Activated T-helper 9 cell treated with anti-CD3 and anti-CD28 coated beads, Interleukin-2, amount 50 U/mL, for 16 hours (primary cell): ENCODE measurements at regions not wholly inside any gene's neighbourhood (a gene's known extent, or its start where the extent isn't known, plus 50 kb on each side); places are given as distances from the start of the nearest gene placed in this dataset.
"Not testable (repeated sequence)": the region's sequence is repeated elsewhere in the genome, so short reads cannot be mapped to it uniquely, and the experiment has no call there.

ENCODE experiments used
- DNase-seq: peaks from one replicate; pipeline ENCODE4 v3.0.0-alpha.2; 2020; ENCODE audit warnings: low read depth

- no peak for DNase-seq
Observed at GRCh38 chr5:7220156-7220555, 175.8 kb upstream of the ADCY2 start.

DNA sequence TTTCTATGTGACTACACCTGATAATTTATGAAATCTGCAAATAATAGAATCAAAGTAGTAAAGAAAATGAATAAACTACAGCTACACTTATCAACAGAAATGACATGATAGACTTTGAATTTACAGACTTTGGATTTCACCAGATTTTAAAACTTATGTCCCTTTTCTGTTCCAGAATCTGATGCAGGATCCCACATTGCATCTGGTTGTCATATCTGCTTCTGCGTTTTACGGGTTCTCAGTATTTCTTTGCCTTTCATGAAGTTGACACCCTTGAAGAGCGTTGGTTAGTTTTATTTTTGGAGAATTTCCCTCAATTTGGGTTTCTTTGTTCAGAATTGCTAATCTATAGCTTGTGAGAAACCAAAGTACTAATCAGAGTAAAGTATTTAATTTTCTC lies 174.9 kb upstream of the ADCY2 start:
- DNase-seq, result no peak

DNA sequence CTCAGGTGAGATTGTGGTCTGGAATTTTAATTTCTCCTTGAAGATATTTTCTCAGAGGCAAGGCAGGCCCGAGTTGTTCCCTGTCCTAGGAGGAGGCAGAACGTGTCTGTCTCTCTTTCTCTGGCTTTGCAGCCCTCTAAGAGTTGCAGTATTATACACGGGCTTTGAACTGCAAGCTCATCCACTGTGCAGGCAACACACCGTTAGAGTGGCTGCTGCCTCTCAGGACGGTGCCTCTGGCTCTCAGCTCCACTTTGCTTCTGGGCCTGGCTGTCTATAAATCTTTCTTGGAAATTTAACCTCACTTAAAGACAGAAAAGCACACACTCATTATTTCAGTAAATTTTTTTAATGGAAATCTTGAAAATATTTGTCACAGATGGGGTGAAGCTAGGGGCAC lies 170.1 kb upstream of the ADCY2 start:
- DNase-seq, result no peak

GRCh38 chr5:7242118-7242710 lies 153.7 kb upstream of the ADCY2 start:
- DNase-seq, result no peak

DNA sequence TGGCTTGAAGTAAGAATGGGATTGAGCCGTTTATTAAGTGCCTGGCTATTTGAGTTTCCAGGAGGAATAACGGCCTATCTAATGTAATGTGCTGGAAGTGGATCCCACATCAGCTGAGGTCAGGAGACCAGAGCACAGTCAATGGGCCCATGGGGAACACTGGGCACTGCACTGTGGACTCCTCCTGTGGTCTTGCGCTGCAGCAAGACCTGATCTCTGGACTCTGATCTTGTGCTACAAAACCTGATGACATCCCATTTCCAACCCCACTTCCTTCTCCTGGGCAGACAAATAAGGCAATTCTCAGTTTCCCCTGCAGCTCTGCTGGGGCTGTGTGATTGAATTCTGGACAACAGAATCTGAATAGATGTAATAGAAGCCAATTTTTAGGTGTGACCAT lies 151.7 kb upstream of the ADCY2 start:
- DNase-seq, result no peak

GRCh38 chr5:7245121-7245651 lies 150.8 kb upstream of the ADCY2 start:
- no peak for DNase-seq

DNA sequence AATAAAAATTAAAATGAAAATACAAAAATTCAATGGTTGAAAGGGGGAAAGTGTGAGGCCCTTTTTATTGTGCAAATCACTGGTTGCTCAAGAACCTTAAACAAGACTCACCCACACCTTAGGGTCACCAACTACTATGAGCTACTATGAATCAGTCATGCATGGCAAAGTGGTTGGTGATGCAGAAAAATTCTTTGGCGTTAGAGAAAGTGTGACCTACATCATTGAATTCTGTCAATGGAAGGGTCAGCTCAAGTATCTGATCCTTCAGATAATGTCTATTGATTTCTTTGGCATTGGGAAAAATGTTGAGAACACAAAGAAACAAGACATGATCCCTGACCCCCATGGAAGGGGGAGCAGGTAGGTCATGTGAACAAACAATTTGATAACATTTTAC lies 149.7 kb upstream of the ADCY2 start:
- DNase-seq, result no peak

GRCh38 chr5:7250004-7250403 lies 145.9 kb upstream of the ADCY2 start:
- DNase-seq, result no peak

- no peak for DNase-seq
Observed at GRCh38 chr5:7250611-7251010, 145.3 kb upstream of the ADCY2 start.

DNA sequence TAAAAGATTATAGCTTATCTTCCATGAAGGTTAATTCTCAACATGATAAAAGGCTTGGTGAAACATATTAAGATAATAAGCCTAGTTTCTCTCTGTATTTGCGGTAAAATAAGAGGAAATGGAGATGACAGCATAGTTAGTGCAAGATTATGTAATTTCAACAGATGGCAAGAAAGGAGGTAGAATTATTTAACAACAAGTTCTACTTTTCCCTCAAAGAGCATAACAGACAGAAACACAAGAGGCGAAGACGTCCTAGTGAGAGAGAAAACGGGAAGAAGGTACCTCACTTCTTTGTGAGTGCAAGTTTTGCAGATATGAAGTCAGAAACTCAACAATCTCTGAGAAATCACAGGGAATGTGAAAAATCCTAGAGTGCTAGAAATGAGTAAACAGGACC lies 144.8 kb upstream of the ADCY2 start:
- DNase-seq, result no peak

- DNase-seq, result no peak
Observed at GRCh38 chr5:7261049-7261448, 134.9 kb upstream of the ADCY2 start.

DNA sequence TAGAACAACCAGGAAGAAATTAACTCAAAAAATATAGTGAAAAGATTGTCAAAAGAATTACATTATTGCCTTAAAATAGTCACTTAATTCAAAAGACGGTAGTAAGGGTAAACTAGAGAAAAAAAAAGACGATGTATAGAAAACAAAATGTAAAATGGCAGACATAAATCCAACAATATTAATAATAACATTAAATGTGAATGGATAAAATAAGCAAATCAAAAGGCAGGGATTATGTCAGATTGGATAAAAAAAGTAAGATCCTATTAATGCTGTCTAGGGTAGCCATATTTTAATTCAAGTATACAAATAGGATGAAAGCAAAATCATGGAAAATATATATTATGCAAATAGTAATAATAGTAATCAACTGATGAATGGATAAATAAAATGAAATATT lies 134.0 kb upstream of the ADCY2 start:
- DNase-seq, result no peak

- not testable (repeated sequence) for DNase-seq
Observed at GRCh38 chr5:7263398-7264015, 132.4 kb upstream of the ADCY2 start.

DNA sequence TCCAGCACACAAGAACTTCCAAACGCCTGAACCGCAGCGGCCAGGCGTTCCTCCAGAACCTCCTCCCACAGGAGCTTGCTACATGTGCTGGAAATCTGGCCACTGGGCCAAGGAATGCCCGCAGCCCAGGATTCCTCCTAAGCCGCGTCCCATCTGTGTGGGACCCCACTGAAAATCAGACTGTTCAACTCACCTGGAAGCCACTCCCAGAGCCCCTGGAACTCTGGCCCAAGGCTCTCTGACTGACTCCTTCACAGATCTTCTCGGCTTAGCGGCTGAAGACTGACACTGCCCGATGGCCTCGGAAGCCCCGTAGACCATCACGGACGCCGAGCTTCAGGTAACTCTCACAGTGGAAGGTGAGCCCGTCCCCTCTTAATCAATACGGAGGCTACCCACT lies 130.2 kb upstream of the ADCY2 start:
- not testable (repeated sequence) for DNase-seq

DNA sequence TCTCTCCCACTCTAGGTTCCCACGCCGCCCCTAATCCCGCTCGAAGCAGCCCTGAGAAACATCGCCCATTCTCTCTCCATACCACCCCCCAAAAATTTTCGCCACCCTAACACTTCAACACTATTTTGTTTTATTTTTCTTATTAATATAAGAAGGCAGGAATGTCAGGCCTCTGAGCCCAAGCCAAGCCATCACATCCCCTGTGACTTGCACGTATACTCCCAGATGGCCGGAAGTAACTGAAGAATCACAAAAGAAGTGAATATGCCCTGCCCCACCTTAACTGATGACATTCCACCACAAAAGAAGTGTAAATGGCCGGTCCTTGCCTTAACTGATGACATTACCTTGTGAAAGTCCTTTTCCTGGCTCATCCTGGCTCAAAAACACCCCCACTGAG lies 127.2 kb upstream of the ADCY2 start:
- DNase-seq, result not testable (repeated sequence)

DNA sequence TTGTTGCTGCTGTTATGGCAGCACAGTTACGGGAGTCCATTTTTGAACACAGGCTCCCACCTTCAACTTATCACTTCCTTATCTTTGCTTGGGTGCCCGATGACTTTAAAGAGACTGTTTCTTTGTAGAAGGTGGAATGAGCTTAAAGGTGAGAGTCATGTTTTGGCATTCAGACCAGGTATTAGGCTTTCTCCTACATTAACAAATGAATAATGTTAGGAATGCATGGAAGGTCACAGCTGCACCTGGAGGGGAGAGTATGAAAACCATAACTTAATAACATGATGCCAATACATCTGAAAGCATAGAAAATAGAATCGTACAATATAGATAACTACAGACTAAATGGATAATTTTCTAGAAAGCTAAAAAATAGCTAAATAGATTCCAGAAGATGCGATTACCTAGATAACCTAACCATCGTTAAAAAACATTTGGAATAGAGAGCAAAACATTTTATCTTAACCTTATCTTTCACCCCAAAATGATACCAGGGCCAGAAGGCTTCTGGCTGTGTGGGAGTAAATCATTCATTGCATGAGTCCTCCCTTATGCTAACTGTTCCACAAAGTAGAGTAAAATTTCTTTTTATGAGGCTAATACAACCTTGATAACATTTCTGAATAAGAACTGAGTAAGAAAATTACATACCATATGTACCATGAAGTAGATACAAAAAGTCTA lies 126.2 kb upstream of the ADCY2 start:
- no peak for DNase-seq

GRCh38 chr5:7271435-7272084 lies 124.4 kb upstream of the ADCY2 start:
- no peak for DNase-seq

DNA sequence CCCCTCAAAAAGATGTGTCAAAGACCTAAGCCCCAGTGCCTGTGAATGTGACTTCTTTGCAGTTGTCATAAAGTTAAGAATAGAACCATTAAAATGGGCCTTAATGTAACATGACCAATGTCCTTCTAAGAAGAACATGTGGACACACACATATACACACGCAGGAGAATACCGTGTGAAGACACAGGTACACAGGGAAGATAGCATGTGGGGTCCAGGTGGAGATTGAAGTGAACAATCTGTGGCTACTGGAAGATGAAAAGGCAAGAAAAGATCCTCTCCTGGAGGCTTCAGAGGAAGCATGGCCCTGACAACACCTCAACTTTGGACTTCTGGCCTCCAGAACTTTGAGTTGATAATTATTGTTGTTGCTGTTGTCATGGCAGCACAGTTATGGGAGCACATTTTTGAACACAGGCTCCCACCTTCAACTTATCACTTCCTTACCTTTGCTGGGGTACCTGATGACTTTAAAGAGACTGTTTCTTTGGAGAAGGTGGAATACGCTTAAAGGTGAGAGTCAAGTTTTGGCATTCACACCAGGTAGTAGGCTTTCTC lies 123.5 kb upstream of the ADCY2 start:
- DNase-seq, result no peak

DNA sequence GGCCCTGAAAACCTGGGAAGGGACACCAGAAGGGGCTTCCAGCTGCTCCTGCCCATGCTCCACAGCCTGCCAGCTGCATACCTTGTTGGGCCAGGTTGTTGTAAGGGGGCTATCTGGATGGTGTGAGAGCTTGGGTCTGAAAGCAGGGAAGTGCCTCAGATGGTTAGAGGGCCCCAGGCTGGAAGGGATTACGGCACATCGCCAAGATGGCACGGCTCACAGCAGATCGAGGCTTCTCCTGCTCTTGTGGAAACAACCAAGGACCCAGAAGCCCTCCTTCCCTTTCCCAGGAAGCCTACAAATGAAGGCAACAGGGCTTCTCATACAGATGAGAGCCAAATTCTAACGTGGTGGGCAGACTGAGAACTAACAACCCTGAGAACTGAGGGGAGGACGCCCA lies 121.7 kb upstream of the ADCY2 start:
- no peak for DNase-seq

DNA sequence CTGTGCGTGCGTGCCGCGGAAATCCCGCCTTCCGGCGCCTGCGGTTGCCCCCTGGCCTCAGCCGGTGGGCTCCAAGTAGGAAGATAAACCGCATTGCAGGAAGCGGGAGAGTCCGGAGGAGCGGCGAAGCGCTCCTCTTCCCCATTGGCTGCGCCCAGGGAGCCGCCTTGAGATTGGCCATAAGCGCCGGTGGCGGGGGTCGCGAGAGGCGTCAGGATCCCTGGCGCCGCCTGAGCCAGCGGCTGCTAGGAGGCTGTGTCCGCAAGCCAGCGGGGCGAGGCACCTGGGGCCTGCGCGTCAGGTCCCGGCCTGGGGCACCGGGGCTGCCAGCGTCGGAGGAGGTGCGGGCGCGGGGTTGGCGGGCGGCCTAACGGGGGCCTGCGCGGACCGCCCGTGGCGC lies 106.3 kb upstream of the ADCY2 start:
- DNase-seq, result not testable (repeated sequence)

DNA sequence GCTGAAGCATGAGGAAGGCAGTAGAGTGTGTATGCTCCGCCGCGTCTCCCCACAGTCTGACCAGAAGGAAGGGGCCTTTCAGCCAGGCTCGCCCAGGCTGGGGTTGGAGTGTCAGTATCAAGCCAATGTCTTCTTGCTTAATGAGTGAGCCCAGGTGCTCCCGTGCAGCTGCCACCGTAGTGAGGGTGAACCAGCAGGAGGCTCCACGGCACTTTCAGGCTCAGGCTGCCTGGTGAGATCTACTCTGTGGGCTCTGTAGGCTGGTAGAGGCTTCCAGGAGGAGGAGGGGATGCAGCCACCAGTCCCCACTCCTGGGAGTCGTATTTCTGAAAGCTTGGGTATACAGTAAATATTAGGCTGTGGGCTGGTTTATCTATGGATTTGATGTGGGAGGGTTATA lies 98.1 kb upstream of the ADCY2 start:
- not testable (repeated sequence) for DNase-seq

- not testable (repeated sequence) for DNase-seq
Observed at GRCh38 chr5:7299731-7300130, 96.2 kb upstream of the ADCY2 start.
